HG02798 (cell line): ENCODE measurements at regions not wholly inside any gene's neighbourhood (a gene's known extent, or its start where the extent isn't known, plus 50 kb on each side); places are given as distances from the start of the nearest gene placed in this dataset.
"Not testable (repeated sequence)": the region's sequence is repeated elsewhere in the genome, so short reads cannot be mapped to it uniquely, and the experiment has no call there.

ENCODE experiments used
- ATAC-seq: cut with Tn5 transposase; IDR thresholded peaks from one replicate; pipeline ENCODE4 v1.9.1; 2021; ENCODE audit warnings: mild to moderate bottlenecking; ENCODE audit not compliant: unreplicated experiment, poor library complexity

GRCh38 chr4:186813377-186814068 is 89.9 kb upstream of the FAT1 start:
- no peak for ATAC-seq

- no peak for ATAC-seq
Measured at GRCh38 chr4:186814535-186815070, 90.9 kb upstream of the FAT1 start.

DNA sequence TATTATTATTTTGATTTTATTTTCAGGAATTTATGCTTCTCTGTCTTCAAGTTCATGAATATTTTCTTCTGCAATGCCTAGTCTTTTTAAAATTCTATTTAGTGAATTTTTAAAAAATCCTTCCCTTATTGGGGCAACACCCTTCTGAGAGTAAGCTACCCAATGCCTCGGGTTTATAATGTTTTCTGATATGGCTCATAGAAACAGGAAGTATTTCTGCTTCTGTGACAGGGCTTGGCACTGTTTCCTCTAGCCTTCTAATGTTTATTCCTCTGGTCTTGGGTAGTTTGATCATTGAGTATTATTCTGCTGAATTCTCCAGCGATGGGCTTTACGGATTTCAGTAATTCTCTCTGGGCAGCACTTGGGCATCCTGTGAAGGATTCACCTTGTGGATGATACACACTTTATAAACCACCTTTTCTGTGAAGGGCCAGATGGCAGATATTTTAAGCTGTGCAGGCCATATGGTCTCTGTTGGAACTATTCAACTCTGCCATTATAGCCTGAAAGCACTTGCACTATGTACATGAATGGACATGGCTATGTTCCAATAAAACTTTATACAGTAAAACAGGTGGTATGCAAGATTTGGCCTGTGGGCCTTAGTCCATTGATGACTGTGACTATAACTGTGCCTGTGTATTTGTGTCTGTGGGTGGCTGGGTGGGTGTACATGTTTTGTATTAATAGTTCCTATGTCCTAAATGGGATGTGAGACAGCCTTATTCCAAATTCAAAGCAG is 95.9 kb upstream of the FAT1 start:
- ATAC-seq = no peak

- ATAC-seq = no peak
Measured at GRCh38 chr4:186820391-186820891, 96.8 kb upstream of the FAT1 start.

DNA sequence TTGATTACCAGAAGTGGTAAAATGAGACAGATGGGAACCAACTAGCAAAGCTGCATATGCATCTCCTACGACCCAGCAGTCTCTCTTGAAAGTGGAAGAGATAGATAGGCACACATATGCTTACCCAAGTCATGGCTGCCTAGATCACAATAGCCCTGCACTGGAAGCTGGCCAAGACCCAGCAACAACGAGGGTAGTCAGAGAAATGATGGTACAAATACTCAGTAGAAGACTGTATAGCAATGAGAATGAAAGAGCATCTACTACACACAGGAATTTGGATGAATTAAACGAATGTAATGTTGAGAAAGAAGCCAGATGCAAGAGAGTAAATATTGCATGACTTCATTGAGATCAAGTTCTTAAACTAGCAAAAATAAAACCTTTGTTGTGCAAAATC is 100.3 kb upstream of the FAT1 start:
- ATAC-seq = no peak

DNA sequence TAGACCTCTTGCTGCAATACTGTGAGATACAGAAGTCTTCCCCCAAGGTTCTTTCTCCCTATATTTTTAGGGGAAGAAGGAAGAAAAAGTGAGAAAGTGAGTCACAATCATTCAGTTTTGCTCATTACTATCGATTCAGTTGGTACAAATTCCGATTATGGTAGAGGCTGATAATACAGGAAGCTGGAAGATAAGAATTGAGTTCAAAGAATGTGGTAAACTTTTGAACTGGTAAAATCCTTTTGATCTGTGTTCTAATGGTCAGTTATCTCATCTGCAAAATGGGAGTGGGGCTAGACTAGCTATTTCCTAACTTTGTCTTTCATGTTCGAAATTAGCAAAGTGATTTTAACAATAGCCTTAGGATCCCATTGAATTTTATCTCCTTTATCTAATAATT is 101.4 kb upstream of the FAT1 start:
- no peak for ATAC-seq

DNA sequence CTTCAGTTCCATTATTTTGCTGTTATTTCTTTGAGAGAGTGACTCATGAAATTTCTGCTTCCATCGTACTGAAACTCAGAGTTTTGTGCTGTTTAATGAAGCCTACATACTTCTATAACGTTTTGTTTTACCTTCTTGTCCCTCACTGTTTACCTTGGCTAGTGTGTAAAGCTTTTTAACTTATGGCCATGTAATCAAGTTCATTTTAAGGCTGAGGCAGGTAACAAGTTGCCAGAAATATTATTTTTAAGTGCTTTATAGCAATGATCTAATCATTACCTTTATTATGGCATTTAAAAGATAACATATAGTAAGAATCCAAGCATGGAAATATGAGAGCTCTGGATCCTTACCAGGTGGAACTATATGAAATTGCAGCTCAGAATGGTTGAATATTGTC is 102.3 kb upstream of the FAT1 start:
- ATAC-seq = no peak

GRCh38 chr4:186826846-186827533 is 103.3 kb upstream of the FAT1 start:
- no peak for ATAC-seq

- ATAC-seq = no peak
Measured at GRCh38 chr4:186827534-186827897, 103.9 kb upstream of the FAT1 start.

GRCh38 chr4:186829097-186829496 is 105.4 kb upstream of the FAT1 start:
- peak; percentile 42 for ATAC-seq

GRCh38 chr4:186829740-186830449 is 106.2 kb upstream of the FAT1 start:
- ATAC-seq = no peak

DNA sequence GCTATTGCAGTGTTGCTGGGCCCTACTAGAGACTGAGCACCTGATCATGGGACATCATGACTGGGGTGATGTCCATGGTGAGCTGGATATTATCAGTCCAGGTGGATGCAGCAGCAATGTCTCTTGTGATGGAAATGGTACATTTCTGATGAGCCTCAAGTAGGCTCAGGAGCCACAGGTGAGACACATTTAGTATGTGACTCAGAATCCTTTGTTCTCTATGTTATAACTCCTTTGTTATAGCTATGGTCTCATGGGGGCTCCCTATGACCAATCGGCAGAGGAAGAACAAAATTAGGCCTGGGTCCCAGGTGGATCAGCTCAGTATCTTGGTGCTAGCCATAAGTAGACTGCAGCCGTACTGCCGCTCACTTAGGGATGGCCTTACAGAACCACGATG is 107.9 kb upstream of the FAT1 start:
- no peak for ATAC-seq

- no peak for ATAC-seq
Measured at GRCh38 chr4:186832906-186833305, 109.2 kb upstream of the FAT1 start.

- ATAC-seq = not testable (repeated sequence)
Measured at GRCh38 chr4:186837463-186837862, 113.8 kb upstream of the FAT1 start.

GRCh38 chr4:186838295-186838694 is 114.6 kb upstream of the FAT1 start:
- no peak for ATAC-seq

DNA sequence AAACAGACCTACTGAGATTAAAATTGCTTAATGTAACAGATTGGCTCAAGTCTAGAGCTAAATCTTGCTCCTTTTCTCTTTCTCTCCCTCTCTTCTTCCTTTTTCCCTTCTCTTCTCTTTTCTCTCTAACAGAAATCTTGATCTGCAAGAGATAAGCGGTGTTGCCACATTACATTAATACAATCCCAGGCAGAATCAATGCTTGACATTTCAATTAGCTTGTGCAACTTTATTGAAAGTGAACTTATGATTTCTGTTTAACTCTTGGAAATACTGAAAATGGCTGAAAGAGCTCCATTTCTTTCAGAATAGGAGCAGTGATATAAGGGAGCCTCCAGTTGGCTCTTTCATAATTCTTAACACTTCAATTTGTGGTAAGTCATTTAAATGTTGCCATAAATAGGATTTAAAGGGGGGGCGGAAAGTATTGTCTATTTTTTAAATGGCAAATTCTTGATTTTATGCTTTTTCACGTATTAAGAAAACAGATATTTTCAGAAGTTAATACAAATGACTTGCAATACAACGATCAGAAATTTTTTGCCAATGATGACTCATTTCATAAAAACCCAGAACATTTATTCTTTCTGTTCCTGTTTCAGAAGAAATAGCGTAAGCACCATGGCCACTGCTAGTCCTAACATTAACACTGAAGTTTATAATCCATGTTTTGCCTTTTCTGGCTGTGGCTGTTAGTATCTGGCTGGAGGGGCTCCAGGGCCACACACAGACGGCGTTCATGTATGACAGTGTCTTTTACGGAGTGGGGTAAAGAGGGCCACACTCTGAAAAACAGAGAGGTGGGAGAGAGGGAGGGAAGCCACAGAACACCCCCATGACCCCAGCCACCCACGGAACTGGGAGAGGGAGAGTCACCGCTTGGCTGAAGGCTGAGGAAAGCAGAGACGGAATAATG is 115.7 kb upstream of the FAT1 start:
- ATAC-seq = peak; percentile 79

GRCh38 chr4:186840222-186840701 is 116.6 kb upstream of the FAT1 start:
- ATAC-seq = no peak

DNA sequence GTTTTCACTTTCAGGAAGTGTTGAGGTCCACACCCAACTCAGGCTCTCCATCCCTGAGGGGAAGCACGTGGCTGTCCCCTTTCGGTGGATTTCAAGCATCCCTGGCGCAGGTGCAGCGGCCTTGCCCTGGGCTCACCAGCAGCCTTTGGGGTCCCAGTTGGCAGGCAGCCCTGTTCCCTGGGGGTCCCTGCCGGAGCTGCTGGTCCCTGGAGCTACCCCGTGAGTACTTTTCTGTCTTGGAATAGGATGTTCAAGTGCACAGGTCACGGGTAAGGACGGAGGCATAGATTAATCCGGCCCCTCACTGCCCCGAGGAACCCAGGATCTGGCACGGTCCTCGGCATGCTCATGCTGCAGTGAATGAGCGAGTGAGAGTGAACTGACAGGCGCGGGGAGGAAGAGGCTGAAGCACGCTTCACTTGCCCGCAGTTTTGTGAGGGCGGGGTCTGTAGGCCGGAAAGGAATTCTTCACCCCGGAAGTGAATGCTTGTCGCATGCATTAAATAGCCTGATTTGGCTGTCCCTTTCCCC is 117.2 kb upstream of the FAT1 start:
- no peak for ATAC-seq

- no peak for ATAC-seq
Measured at GRCh38 chr4:186844059-186844681, 120.5 kb upstream of the FAT1 start.
